Lung (tissue), 11 donors: ENCODE measurements at regions not wholly inside any gene's neighbourhood (a gene's known extent, or its start where the extent isn't known, plus 50 kb on each side); places are given as distances from the start of the nearest gene placed in this dataset.

Source experiments
- ATAC-seq: fragments of 200-7000 bp; cut with Tn5 transposase; one replicate; pipeline ENCODE4 v1.9.1; 2020; ENCODE audit warnings: moderate number of reproducible peaks; ENCODE audit not compliant: insufficient read depth, low FRiP score
- DNase-seq, 3 donors: peaks; one replicate each; pipeline ENCODE4 v3.0.0-alpha.2; 2013 to 2017
- H3K27ac ChIP-seq, 2 donors: one replicate each; pipeline ENCODE4 v1.5.1; 2013; ENCODE audit warnings: mild to moderate bottlenecking in 2 of 2, moderate library complexity in 2 of 2, control low read depth in 1 of 2, inconsistent platforms in 1 of 2, low read depth in 1 of 2, low read length in 1 of 2
- H3K27me3 ChIP-seq, 3 donors: one replicate each; pipeline ENCODE4 v1.5.1; 2013; ENCODE audit warnings: low read length in 2 of 3; ENCODE audit not compliant: control insufficient read depth in 3 of 3, insufficient read depth in 3 of 3
- H3K36me3 ChIP-seq, 4 donors: one replicate each; pipeline ENCODE4 v1.5.1; 2013; ENCODE audit warnings: low read length in 4 of 4, mild to moderate bottlenecking in 1 of 4, moderate library complexity in 1 of 4; ENCODE audit not compliant: control insufficient read depth in 4 of 4, insufficient read depth in 4 of 4
- H3K4me1 ChIP-seq, 5 donors: one replicate each; pipeline ENCODE4 v1.5.1; 2013; ENCODE audit warnings: low read length in 5 of 5, mild to moderate bottlenecking in 2 of 5, moderate library complexity in 1 of 5; ENCODE audit not compliant: control insufficient read depth in 5 of 5, insufficient read depth in 5 of 5
- H3K4me3 ChIP-seq: one replicate; pipeline ENCODE4 v1.5.1; 2013; ENCODE audit warnings: mild to moderate bottlenecking, control low read depth, moderate library complexity
- H3K9ac ChIP-seq, 2 donors: one replicate each; pipeline ENCODE4 v1.5.1; 2013; ENCODE audit warnings: low read length in 2 of 2, control low read depth in 1 of 2; ENCODE audit not compliant: insufficient read depth in 1 of 2
- H3K9me3 ChIP-seq, 4 donors: one replicate each; pipeline ENCODE4 v1.5.1; 2013; ENCODE audit warnings: low read length in 3 of 4, mild to moderate bottlenecking in 1 of 4, moderate library complexity in 1 of 4; ENCODE audit not compliant: control insufficient read depth in 4 of 4, insufficient read depth in 3 of 4
- WGBS, 2 donors: extraction: QIAGEN DNeasy Blood & Tissue Kit; methylation state at CpG; one replicate each; pipeline ENCODE4 v1.1.7; 2013; 5-methylcytosine and 5-hydroxymethylcytosine counted together
- TF ChIP-seq, protein P1 (sequence below): IDR thresholded peaks from 2 replicates; pipeline ENCODE4 v1.5.1; 2012; ENCODE audit warnings: mild to moderate bottlenecking; ENCODE audit errors: control extremely low read depth, extremely low read depth
- donor health status: control.
- donor health status: control.
- donor health status: Bipolar disorder and iron deficiency.
- donor health status: healthy.
- donor health status: DM: yes; HTN: yes; CAD: no.

DNA sequence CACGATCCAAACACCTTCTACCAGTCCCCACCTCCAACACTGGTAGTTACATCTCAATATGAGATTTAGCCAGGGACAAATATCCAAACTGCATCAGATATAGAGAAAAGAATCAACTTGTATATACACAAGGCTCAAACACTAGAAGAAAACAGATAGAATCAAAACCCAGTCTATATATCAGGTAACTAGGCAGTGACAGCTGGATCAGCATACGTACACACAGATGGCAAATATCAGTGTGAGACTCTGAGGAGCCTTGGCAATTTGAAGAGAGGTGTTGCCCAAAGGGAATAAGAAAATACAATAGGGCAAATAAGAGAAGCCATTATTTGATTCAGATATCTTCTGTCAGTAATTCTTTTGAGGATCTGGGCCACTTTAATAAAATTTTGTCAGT, 951.3 kb upstream of the CHORDC1 start:
- no peaks in the 10 kb centered on the region for H3K9me3 ChIP-seq
- WGBS, 2 donors: 80 to 85% methylated on average over 2 of the region's 2 CpGs
- TF ChIP-seq, protein P1, sequence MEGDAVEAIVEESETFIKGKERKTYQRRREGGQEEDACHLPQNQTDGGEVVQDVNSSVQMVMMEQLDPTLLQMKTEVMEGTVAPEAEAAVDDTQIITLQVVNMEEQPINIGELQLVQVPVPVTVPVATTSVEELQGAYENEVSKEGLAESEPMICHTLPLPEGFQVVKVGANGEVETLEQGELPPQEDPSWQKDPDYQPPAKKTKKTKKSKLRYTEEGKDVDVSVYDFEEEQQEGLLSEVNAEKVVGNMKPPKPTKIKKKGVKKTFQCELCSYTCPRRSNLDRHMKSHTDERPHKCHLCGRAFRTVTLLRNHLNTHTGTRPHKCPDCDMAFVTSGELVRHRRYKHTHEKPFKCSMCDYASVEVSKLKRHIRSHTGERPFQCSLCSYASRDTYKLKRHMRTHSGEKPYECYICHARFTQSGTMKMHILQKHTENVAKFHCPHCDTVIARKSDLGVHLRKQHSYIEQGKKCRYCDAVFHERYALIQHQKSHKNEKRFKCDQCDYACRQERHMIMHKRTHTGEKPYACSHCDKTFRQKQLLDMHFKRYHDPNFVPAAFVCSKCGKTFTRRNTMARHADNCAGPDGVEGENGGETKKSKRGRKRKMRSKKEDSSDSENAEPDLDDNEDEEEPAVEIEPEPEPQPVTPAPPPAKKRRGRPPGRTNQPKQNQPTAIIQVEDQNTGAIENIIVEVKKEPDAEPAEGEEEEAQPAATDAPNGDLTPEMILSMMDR: no peak

DNA sequence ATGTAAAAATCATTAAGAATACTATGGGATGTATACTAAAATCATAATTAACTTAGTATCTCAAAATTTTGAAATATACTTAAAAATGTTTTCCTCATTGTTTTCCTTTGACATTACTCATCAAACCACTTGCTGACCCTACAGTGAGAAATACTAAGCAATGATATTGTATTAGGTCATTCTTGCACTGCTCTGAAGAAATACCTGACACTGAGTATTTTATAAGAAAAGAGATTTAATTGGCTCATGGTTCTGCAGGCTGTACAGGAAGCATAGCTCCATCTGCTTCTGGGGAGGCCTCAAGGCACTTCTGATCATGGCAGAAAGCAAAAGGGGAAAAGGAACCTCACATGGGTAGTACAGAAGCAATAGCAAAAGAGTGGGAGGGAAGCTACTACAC, 950.9 kb upstream of the CHORDC1 start:
- DNase-seq: no peak
- no peaks in the 10 kb centered on the region for H3K27me3 ChIP-seq
- H3K4me3 ChIP-seq: no peak overlapping the region
- ATAC-seq: no peak
- H3K27ac ChIP-seq: no peak overlapping the region
- TF ChIP-seq, protein P1: no peak
- H3K9me3 ChIP-seq: no peaks in the 10 kb centered on the region
- H3K4me1 ChIP-seq: no peaks in the 10 kb centered on the region
- no peaks in the 10 kb centered on the region for H3K36me3 ChIP-seq
- H3K9ac ChIP-seq: no peak overlapping the region

More for the DNA sequence above, 951.3 kb upstream of the CHORDC1 start:
- ATAC-seq (no peak), DNase-seq (no peak)
- no peaks in the 10 kb centered on the region for H3K4me1 ChIP-seq
- no peak overlapping the region for H3K9ac ChIP-seq
- no peaks in the 10 kb centered on the region for H3K27me3 ChIP-seq
- no peak overlapping the region for H3K27ac ChIP-seq
- H3K36me3 ChIP-seq: no peaks in the 10 kb centered on the region
- H3K4me3 ChIP-seq: no peak overlapping the region

DNA sequence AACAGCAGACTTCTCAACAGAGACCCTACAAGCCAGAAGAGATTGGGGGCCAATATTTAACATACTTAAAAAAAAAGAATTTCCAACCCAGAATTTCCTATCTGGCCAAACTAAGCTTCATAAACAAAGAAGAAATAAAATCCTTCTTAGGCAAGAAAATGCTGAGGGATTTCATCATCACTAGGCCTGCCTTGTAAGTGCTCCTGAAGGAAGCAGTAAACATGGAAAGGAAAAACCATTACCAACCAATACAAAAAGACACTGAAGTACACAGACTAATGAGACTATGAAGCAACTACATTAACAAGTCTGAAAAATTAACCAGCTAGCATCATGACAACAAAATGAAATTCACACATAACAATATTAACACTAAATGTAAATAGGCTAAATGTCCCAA, 947.9 kb upstream of the CHORDC1 start:
- ATAC-seq (no peak), DNase-seq (no peak)
- Histone ChIP-seq H3K36me3 (no peaks in the 10 kb centered on the region), H3K9ac (no peak overlapping the region), H3K27me3 (no peaks in the 10 kb centered on the region), H3K4me3 (no peak overlapping the region), H3K9me3 (no peaks in the 10 kb centered on the region), H3K4me1 (no peaks in the 10 kb centered on the region), H3K27ac (no peak overlapping the region)
- TF ChIP-seq, protein P1: no peak

DNA sequence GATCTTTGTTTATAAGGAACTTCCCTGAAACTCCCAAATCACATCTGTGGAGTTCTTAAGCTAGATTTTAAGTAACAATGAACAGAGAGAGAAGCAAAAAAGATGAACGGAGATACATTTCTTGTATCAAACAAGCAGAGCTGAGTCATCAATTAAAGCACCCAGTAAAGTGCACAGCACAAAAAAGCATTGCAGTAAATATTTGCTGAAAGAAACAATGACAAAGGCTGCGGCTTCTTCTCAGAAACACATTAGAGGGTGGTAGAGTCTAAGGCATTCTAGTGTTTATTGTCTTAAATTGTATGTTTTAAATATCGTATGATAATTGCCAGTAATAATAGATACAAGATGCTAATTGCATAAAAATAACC, 941.6 kb upstream of the CHORDC1 start:
- 54 to 79% methylated on average over 3 of the region's 3 CpGs for WGBS, 2 donors
- H3K9me3 ChIP-seq: no peaks in the 10 kb centered on the region
- TF ChIP-seq, protein P1: no peak
- H3K27ac ChIP-seq: no peak overlapping the region
- DNase-seq (peak in 1 of 3 donors; percentile 4), ATAC-seq (no peak)
- H3K9ac ChIP-seq: no peak overlapping the region
- no peaks in the 10 kb centered on the region for H3K27me3 ChIP-seq
- H3K4me3 ChIP-seq: no peak overlapping the region
- H3K36me3 ChIP-seq: no peaks in the 10 kb centered on the region
- H3K4me1 ChIP-seq: peaks cover 0 to 8% (median 0%) of the 10 kb centered on the region in 5 donors
